BE2C (cell line): ENCODE measurements at regions not wholly inside any gene's neighbourhood (a gene's known extent, or its start where the extent isn't known, plus 50 kb on each side); places are given as distances from the start of the nearest gene placed in this dataset.

Experiments
- DNase-seq: peaks from one replicate; pipeline ENCODE4 v3.0.0-alpha.2; 2020
- H3K27me3 ChIP-seq: fragments of 250-450 bp; sonication (Bioruptor Pico); 2 replicates; pipeline ENCODE4 v1.5.1; 2020; ENCODE audit warnings: mild to moderate bottlenecking
- H3K36me3 ChIP-seq: fragments of 250-450 bp; sonication (Bioruptor Pico); 2 replicates; pipeline ENCODE4 v1.5.1; 2020; ENCODE audit warnings: mild to moderate bottlenecking
- H3K4me1 ChIP-seq: fragments of 250-450 bp; sonication (Bioruptor Pico); 2 replicates; pipeline ENCODE4 v1.5.1; 2020
- H3K4me3 ChIP-seq: 2 replicates; pipeline ENCODE4 v1.5.1; 2011; ENCODE audit warnings: low read depth, low read length
- H3K9me3 ChIP-seq: fragments of 250-450 bp; sonication (Bioruptor Pico); 2 replicates; pipeline ENCODE4 v1.5.1; 2020
- TF ChIP-seq, protein P1 (sequence below): IDR thresholded peaks from 2 replicates; pipeline ENCODE4 v1.5.1; 2012; ENCODE audit warnings: mild to moderate bottlenecking, low read depth, low read length

- Histone ChIP-seq H3K4me3 (no peak overlapping the region), H3K36me3 (no peaks in the 10 kb centered on the region), H3K27me3 (no peaks in the 10 kb centered on the region), H3K9me3 (no peaks in the 10 kb centered on the region), H3K4me1 (no peaks in the 10 kb centered on the region; the same call in 1 of the 2 replicates)
- no peak for DNase-seq
- TF ChIP-seq, protein P1, sequence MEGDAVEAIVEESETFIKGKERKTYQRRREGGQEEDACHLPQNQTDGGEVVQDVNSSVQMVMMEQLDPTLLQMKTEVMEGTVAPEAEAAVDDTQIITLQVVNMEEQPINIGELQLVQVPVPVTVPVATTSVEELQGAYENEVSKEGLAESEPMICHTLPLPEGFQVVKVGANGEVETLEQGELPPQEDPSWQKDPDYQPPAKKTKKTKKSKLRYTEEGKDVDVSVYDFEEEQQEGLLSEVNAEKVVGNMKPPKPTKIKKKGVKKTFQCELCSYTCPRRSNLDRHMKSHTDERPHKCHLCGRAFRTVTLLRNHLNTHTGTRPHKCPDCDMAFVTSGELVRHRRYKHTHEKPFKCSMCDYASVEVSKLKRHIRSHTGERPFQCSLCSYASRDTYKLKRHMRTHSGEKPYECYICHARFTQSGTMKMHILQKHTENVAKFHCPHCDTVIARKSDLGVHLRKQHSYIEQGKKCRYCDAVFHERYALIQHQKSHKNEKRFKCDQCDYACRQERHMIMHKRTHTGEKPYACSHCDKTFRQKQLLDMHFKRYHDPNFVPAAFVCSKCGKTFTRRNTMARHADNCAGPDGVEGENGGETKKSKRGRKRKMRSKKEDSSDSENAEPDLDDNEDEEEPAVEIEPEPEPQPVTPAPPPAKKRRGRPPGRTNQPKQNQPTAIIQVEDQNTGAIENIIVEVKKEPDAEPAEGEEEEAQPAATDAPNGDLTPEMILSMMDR = no peak
Measured at GRCh38 chr2:142484111-142484510, 353.3 kb upstream of the LRP1B start.

- no peak overlapping the region for H3K4me3 ChIP-seq
- TF ChIP-seq, protein P1 = no peak
- no peaks in the 10 kb centered on the region for H3K36me3 ChIP-seq
- H3K27me3 ChIP-seq = no peaks in the 10 kb centered on the region
- DNase-seq = no peak
- no peaks in the 10 kb centered on the region for H3K9me3 ChIP-seq
- H3K4me1 ChIP-seq = no peaks in the 10 kb centered on the region; the same call in 1 of the 2 replicates
Measured at GRCh38 chr2:142483653-142484052, 352.8 kb upstream of the LRP1B start.

DNA sequence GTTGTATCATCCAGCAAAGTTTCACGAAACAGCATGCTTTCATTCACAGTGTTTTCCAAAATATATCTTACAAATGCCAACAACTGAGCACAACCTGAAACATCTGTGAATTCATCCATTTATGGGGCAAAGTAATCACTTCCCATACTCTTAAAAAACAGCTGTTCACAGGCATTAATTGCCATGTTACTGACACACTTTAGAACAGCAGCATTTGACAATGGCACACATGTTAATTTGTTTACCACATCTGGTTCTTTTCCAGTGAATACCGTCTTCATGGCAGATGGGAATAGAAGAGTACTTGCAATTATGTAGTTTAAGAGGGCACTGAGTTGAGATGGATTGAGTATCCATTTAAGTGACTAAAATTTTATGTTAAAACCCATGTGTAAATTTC lies 347.4 kb upstream of the LRP1B start:
- no peaks in the 10 kb centered on the region for H3K9me3 ChIP-seq
- no peak for DNase-seq

DNA sequence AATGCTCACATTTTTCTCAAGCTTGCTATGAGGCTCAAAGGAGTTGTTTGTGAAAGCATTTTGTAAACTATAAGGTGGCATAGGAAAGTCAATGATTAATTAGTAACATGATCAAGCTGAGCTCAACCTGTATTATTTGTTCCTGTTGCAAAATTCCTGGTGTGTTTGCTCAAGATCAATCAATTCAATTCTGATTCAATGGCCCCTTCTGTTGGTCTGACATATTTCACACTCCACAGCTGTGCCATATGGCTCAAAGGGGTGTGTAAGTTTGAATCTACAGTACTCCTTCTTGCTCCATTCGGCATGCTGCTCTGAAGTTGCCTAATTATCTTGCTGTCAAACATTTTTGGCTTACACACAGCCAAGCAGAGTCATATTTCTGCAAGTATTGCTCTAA lies 341.6 kb upstream of the LRP1B start:
- Histone ChIP-seq H3K9me3 (no peaks in the 10 kb centered on the region), H3K4me3 (no peak overlapping the region), H3K27me3 (no peaks in the 10 kb centered on the region), H3K4me1 (no peaks in the 10 kb centered on the region), H3K36me3 (no peaks in the 10 kb centered on the region)
- TF ChIP-seq, protein P1 = no peak
- DNase-seq = no peak

More for the DNA sequence above, 347.4 kb upstream of the LRP1B start:
- H3K4me3 ChIP-seq = no peak overlapping the region
- TF ChIP-seq, protein P1 = no peak
- no peaks in the 10 kb centered on the region for H3K4me1 ChIP-seq
- H3K27me3 ChIP-seq = no peaks in the 10 kb centered on the region
- no peaks in the 10 kb centered on the region for H3K36me3 ChIP-seq

DNA sequence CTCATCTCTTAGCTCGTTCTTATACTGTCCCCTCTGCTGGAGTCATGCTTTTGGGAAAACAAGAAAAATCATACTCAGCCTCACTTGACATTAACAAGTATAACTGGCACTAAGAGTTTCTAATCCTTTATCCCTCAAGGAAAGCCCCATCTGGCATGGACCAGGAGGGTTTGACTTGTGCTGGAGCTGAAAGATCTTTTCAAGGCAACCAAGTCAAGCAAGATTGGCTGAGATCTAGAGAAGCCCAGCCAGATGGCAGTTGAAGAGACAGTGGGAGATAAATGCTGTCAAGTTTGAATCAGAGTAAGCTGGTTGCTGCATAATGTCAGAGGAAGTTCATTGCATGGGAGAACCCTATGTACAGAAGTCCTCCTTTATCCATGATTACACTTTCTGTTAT lies 336.5 kb upstream of the LRP1B start:
- no peak overlapping the region for H3K4me3 ChIP-seq
- TF ChIP-seq, protein P1 = no peak
- no peaks in the 10 kb centered on the region for H3K9me3 ChIP-seq
- no peaks in the 10 kb centered on the region for H3K36me3 ChIP-seq
- DNase-seq = no peak
- H3K27me3 ChIP-seq = no peaks in the 10 kb centered on the region
- H3K4me1 ChIP-seq = no peaks in the 10 kb centered on the region

DNA sequence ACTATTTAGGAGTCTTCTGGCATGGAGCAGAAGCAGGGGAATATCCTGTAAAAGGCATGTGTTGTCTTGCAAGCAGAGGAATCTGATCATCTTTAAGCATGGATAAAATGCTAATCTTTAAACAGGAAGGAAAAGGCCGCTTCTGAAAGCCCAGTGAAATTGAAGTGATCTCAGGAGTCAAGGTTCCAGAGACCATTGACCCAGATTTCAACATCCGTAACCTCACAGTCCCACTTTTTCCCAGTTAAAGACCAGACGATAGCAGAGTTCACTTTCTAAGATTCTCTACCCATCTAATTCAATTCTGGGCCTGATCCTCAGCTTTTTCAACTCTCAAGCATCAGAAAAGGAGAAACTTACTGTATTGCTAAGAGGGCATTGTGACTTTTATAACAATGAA lies 332.2 kb upstream of the LRP1B start:
- no peaks in the 10 kb centered on the region for H3K36me3 ChIP-seq
- H3K9me3 ChIP-seq = no peaks in the 10 kb centered on the region
- H3K27me3 ChIP-seq = no peaks in the 10 kb centered on the region
- TF ChIP-seq, protein P1 = no peak
- no peaks in the 10 kb centered on the region for H3K4me1 ChIP-seq
- DNase-seq = no peak
- no peak overlapping the region for H3K4me3 ChIP-seq
